ENCODE measurements at regions not wholly inside any gene's neighbourhood (a gene's known extent, or its start where the extent isn't known, plus 50 kb on each side); places are given as distances from the start of the nearest gene placed in this dataset.

DNA sequence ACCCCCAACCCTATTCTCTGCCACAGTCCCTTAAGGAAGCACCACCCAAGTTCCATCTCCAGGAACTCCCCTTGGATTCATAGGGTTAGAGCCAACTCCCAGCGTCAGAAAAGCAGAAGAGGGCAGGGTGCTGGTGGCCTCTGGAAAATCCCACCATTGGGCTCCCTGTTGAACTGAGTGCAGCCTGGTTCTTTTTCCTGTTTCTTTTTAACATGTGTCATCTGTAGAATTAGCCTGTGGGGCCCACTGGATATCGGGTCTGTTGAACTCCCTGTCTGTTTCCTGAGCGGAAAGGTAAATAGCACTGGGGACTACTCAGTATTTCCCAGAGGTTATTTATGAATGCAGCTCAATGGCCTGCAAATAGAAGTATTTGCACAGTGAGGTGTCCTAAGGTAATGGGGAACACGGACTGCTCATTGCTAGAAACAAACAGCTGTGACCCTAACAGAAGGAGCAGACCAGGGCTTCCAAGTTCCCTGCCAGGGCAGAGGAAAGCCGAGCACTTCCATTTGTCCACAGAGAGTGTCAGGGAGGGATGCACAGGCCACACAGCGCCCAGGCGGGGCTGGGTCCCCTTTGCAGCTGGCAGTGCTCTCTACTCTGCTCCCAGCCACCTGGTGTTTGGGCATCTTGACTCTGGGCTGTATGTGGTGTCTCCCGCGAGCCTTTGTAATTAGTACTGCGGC, 102.6 kb downstream of the FHDC1 start:
- TF ChIP-seq POLR2A (IDR thresholded peaks at IDR 0.05) (no peak), EP300 (IDR thresholded peaks at IDR 0.05) (no peak)
- TF ChIP-seq, protein P1, sequence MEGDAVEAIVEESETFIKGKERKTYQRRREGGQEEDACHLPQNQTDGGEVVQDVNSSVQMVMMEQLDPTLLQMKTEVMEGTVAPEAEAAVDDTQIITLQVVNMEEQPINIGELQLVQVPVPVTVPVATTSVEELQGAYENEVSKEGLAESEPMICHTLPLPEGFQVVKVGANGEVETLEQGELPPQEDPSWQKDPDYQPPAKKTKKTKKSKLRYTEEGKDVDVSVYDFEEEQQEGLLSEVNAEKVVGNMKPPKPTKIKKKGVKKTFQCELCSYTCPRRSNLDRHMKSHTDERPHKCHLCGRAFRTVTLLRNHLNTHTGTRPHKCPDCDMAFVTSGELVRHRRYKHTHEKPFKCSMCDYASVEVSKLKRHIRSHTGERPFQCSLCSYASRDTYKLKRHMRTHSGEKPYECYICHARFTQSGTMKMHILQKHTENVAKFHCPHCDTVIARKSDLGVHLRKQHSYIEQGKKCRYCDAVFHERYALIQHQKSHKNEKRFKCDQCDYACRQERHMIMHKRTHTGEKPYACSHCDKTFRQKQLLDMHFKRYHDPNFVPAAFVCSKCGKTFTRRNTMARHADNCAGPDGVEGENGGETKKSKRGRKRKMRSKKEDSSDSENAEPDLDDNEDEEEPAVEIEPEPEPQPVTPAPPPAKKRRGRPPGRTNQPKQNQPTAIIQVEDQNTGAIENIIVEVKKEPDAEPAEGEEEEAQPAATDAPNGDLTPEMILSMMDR (IDR thresholded peaks at IDR 0.05), result no peak

All from upper lobe of left lung (tissue), 4 donors.